ENCODE measurements at regions not wholly inside any gene's neighbourhood (a gene's known extent, or its start where the extent isn't known, plus 50 kb on each side); places are given as distances from the start of the nearest gene placed in this dataset.
A peak's percentile ranks its signal among the peaks of the same experiment; 100 is the strongest.

DNA sequence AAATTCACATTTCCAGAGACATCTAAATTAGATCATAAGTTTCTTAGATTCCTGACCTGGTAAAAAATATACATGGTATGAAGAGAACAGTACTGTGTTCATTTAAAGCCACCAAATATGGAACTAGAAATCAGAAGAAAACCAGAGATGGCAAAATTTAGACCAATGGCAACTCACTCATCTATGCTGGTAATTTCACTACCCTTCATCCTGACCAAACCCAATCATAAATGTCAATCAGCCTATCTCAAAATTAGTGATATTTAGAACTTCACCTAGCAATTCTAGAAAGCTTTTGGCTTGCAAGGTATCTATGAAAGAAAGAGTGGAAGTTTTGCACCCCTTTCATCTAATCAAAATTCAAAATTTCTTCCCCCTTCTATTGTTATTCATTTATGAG lies 107.7 kb downstream of the NIBAN1 start:
- peaks cover 96% of the 10 kb centered on the region for H3K4me1 ChIP-seq (ENCODE audit: low read length)
- H4K20me1 ChIP-seq (ENCODE audit: insufficient read depth, low read length), result no peaks in the 10 kb centered on the region
- H3K4me3 ChIP-seq (ENCODE audit: low read length), result peak overlapping the region; percentile 20
- H3K36me3 ChIP-seq (replicated peaks; ENCODE audit: low read depth, low read length), result peaks cover 44% of the 10 kb centered on the region
- H3K27me3 ChIP-seq (ENCODE audit: low read depth, low read length), result no peaks in the 10 kb centered on the region
- peaks cover 32% of the 10 kb centered on the region for H3K79me2 ChIP-seq (ENCODE audit: low read length)
- H3K4me2 ChIP-seq (ENCODE audit: low read length), result peak overlapping the region; percentile 74
- no peaks in the 10 kb centered on the region for H3K9me3 ChIP-seq (ENCODE audit: insufficient read depth, low read length)
- TF ChIP-seq EZH2phosphoT487 (IDR thresholded peaks at IDR 0.05; ENCODE audit: low read depth), result no peak
- TF ChIP-seq, protein P1, sequence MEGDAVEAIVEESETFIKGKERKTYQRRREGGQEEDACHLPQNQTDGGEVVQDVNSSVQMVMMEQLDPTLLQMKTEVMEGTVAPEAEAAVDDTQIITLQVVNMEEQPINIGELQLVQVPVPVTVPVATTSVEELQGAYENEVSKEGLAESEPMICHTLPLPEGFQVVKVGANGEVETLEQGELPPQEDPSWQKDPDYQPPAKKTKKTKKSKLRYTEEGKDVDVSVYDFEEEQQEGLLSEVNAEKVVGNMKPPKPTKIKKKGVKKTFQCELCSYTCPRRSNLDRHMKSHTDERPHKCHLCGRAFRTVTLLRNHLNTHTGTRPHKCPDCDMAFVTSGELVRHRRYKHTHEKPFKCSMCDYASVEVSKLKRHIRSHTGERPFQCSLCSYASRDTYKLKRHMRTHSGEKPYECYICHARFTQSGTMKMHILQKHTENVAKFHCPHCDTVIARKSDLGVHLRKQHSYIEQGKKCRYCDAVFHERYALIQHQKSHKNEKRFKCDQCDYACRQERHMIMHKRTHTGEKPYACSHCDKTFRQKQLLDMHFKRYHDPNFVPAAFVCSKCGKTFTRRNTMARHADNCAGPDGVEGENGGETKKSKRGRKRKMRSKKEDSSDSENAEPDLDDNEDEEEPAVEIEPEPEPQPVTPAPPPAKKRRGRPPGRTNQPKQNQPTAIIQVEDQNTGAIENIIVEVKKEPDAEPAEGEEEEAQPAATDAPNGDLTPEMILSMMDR (IDR thresholded peaks at IDR 0.05; ENCODE audit: low read depth, low read length), result no peak
- H2AFZ ChIP-seq (ENCODE audit: low read depth, low read length), result no peak overlapping the region
- H3K9ac ChIP-seq (ENCODE audit: low read length), result peak overlapping the region; percentile 69
- H3K27ac ChIP-seq (ENCODE audit: low read length), result peak overlapping the region; percentile 94

DNA sequence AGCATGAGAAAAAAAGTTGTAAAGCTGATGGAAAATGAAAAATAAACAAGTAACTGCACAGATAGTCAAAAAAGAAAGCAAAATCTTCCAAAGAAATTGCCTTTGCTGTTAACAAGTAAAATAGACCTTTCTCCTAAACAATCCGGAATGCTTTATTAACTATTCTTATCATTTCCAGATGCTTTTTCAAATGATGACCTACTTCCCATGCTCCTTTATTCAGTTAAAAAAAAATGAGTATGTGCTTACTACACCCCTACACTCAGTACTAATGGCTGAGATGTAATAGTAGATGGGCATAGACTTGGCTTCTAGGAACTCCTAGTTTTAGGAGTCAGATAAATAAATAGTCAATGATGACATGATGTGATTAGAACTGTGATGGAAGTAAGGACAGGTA lies 108.5 kb downstream of the NIBAN1 start:
- H4K20me1 ChIP-seq (ENCODE audit: insufficient read depth, low read length), result no peaks in the 10 kb centered on the region
- no peaks in the 10 kb centered on the region for H3K27me3 ChIP-seq (ENCODE audit: low read depth, low read length)
- no peaks in the 10 kb centered on the region for H3K9me3 ChIP-seq (ENCODE audit: insufficient read depth, low read length)
- peaks cover 98% of the 10 kb centered on the region for H3K4me1 ChIP-seq (ENCODE audit: low read length)
- H3K9ac ChIP-seq (ENCODE audit: low read length), result peak overlapping the region; percentile 69
- H3K27ac ChIP-seq (ENCODE audit: low read length), result peak overlapping the region; percentile 94
- TF ChIP-seq EZH2phosphoT487 (IDR thresholded peaks at IDR 0.05; ENCODE audit: low read depth), result no peak
- TF ChIP-seq, protein P1 (IDR thresholded peaks at IDR 0.05; ENCODE audit: low read depth, low read length), result no peak
- H2AFZ ChIP-seq (ENCODE audit: low read depth, low read length), result no peak overlapping the region
- peaks cover 35% of the 10 kb centered on the region for H3K79me2 ChIP-seq (ENCODE audit: low read length)
- H3K4me3 ChIP-seq (ENCODE audit: low read length), result peak overlapping the region; percentile 20
- peaks cover 40% of the 10 kb centered on the region for H3K36me3 ChIP-seq (replicated peaks; ENCODE audit: low read depth, low read length)
- H3K4me2 ChIP-seq (ENCODE audit: low read length), result peak overlapping the region; percentile 74

DNA sequence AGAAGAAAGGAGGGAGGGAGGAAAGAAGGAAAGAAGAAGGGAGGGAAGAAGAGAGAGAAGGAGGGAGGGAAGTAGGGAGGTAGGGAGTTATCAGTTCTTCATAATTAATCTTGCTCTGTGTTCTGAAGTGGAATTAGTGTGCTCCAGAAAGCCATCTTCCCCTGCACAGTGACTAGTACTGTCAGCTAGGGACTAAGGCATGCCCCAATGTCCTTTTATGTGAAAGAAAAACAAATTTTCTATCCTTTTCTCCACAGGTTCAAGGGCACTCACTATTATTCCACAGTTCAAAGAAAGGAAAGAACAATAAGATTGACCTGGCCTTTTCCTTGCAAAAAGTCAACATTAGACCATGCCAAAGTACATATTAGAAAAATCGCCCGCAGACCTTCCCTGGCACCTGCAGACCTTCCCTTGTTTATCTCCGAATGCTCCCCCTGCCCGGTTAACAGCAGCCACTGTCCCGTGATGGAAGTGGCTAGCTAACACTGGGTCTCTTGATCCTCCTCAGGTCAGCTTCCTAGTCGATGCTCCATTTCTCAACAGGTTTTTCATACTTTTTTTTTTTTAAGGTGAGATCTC lies 107.2 kb upstream of the EDEM3 start:
- H3K4me2 ChIP-seq (ENCODE audit: low read length), result no peak overlapping the region; the same call in 1 of the 2 replicates
- peaks cover 35% of the 10 kb centered on the region for H3K79me2 ChIP-seq (ENCODE audit: low read length)
- no peaks in the 10 kb centered on the region for H3K9me3 ChIP-seq (ENCODE audit: insufficient read depth, low read length)
- no peak overlapping the region for H3K4me3 ChIP-seq (ENCODE audit: low read length)
- no peak for TF ChIP-seq EZH2phosphoT487 (IDR thresholded peaks at IDR 0.05; ENCODE audit: low read depth)
- TF ChIP-seq, protein P1 (IDR thresholded peaks at IDR 0.05; ENCODE audit: low read depth, low read length), result no peak
- H3K9ac ChIP-seq (ENCODE audit: low read length), result no peak overlapping the region
- peaks cover 39% of the 10 kb centered on the region for H3K36me3 ChIP-seq (replicated peaks; ENCODE audit: low read depth, low read length)
- no peaks in the 10 kb centered on the region for H3K27me3 ChIP-seq (ENCODE audit: low read depth, low read length)
- H3K27ac ChIP-seq (ENCODE audit: low read length), result peak overlapping the region; percentile 91; the same call in 1 of the 2 replicates
- no peak overlapping the region for H2AFZ ChIP-seq (ENCODE audit: low read depth, low read length)
- peaks cover 87% of the 10 kb centered on the region for H3K4me1 ChIP-seq (ENCODE audit: low read length)
- no peaks in the 10 kb centered on the region for H4K20me1 ChIP-seq (ENCODE audit: insufficient read depth, low read length)

DNA sequence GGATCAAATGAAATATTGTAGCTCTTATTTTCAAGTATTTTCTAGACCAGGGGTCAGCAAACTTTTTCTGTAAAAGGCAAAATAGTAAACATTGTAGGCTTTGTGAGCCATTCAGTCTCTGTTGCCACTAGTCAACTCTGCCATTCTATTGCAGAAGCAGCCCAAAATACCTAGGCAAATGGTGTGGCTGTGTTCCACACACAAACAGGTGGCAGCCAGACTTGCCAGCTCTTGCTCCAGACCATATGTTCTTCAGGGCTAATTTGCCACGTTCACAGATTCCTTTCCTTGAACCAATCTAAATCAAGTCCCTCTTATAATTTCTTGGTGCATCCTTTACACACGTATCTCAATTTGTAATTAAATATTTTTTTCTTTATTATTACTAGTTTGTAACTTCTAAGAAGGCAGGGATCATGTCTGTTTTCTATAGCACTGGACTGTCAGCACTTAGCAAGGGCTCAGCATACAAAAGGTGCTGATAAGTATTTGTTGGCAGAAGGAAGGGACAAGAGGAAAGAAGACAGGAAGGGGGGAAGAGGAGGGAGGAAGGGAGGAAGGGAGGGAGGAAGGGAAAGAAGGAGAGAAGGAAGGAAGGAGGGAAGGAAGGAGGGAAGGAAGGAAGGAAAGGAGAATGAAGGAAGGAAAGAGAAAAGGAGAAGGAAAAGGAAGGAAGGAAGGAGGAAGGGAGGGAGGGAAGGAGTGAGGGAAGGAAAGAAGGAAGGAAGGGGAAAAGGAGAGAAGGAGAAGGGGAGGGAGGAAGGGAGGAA lies 106.5 kb upstream of the EDEM3 start:
- Histone ChIP-seq H3K36me3 (replicated peaks; ENCODE audit: low read depth, low read length) (peaks cover 43% of the 10 kb centered on the region), H3K4me2 (ENCODE audit: low read length) (peak overlapping the region; percentile 85), H3K4me3 (ENCODE audit: low read length) (0 out of 2 replicates have a peak overlapping the region, but pooled peaks have one; percentile 4), H3K9ac (ENCODE audit: low read length) (peak overlapping the region; percentile 71; the same call in 1 of the 2 replicates), H2AFZ (ENCODE audit: low read depth, low read length) (no peak overlapping the region), H4K20me1 (ENCODE audit: insufficient read depth, low read length) (no peaks in the 10 kb centered on the region), H3K27ac (ENCODE audit: low read length) (peak overlapping the region; percentile 91), H3K79me2 (ENCODE audit: low read length) (peaks cover 35% of the 10 kb centered on the region), H3K4me1 (ENCODE audit: low read length) (peaks cover 80% of the 10 kb centered on the region), H3K27me3 (ENCODE audit: low read depth, low read length) (no peaks in the 10 kb centered on the region), H3K9me3 (ENCODE audit: insufficient read depth, low read length) (no peaks in the 10 kb centered on the region)
- no peak for TF ChIP-seq EZH2phosphoT487 (IDR thresholded peaks at IDR 0.05; ENCODE audit: low read depth)
- TF ChIP-seq, protein P1 (IDR thresholded peaks at IDR 0.05; ENCODE audit: low read depth, low read length), result no peak
